ENCODE measurements at regions not wholly inside any gene's neighbourhood (a gene's known extent, or its start where the extent isn't known, plus 50 kb on each side); places are given as distances from the start of the nearest gene placed in this dataset.

DNA sequence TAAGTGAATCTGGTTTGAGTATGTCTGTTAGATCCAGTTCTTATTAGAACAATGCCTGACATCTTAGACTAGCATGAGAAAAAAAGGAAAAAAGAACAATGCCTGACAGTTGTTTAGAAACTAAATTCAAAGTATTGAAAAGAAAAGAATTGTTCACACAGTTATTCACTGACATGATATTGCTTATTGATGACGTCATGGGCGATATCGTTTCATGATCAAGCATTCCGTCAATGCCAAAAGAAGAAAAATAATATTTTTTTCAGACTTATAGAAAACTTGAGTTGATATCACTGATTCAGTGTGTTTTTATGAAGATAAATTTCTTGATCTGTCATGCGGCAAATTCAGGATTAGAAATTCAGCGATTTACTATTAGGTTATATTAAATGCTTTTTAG, 196.5 kb upstream of the AGR3 start:
- DNase-seq (ENCODE audit: extremely low spot score in 2 of 2): no peak
- Histone ChIP-seq H3K36me3 (no peaks in the 10 kb centered on the region), H3K4me1 (no peaks in the 10 kb centered on the region), H3K9me3 (no peaks in the 10 kb centered on the region), H3K4me3 (no peak overlapping the region), H3K27me3 (no peaks in the 10 kb centered on the region), H3K27ac (no peak overlapping the region)
- intact Hi-C loops (cut with DNase I): no loop called here
- TF ChIP-seq POLR2AphosphoS5 (IDR thresholded peaks at IDR 0.05; ENCODE audit: insufficient read depth in 1 of 2, low read depth in 1 of 2) (no peak), POLR2A (IDR thresholded peaks at IDR 0.05) (no peak)
- TF ChIP-seq, protein P1, sequence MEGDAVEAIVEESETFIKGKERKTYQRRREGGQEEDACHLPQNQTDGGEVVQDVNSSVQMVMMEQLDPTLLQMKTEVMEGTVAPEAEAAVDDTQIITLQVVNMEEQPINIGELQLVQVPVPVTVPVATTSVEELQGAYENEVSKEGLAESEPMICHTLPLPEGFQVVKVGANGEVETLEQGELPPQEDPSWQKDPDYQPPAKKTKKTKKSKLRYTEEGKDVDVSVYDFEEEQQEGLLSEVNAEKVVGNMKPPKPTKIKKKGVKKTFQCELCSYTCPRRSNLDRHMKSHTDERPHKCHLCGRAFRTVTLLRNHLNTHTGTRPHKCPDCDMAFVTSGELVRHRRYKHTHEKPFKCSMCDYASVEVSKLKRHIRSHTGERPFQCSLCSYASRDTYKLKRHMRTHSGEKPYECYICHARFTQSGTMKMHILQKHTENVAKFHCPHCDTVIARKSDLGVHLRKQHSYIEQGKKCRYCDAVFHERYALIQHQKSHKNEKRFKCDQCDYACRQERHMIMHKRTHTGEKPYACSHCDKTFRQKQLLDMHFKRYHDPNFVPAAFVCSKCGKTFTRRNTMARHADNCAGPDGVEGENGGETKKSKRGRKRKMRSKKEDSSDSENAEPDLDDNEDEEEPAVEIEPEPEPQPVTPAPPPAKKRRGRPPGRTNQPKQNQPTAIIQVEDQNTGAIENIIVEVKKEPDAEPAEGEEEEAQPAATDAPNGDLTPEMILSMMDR (IDR thresholded peaks at IDR 0.05): no peak

DNA sequence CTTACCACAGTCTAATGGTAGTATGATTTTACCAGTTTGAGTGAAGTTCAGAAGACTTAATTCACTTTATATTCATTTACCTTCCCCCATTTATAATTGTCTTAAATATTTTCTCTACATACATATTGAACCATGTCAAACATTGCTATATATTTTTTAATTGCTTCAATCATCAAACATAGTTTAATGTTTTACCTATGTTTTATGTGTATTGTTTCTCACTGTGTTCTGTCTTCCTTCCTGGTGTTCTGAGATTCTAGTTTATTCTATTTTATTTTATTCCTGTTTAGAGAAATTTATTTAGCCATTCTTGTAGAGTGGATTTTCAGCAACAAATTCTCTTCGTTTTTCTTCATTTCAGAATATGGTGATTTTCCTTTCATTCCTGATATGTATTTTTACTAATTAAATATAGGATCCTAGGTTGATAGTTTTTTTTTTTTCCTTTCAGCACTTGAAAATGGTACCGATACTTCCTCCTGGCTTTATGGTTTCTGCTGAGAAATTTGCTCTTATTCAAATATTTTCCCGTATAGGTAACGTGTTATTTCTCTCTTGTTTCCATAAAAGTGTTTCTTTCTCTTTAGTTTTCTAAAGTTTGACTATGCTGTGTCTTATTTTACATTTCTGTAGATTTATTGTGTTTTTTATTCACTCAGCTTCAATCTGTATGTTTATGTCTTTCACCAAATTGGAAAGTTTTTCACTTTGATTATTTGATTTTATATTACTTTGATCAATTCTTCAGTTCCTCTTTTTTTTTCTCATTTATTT, 201.8 kb upstream of the AGR3 start:
- H3K4me1 ChIP-seq: no peaks in the 10 kb centered on the region
- intact Hi-C loops (cut with DNase I): no loop called here
- no peak overlapping the region for H3K27ac ChIP-seq
- H3K27me3 ChIP-seq: no peaks in the 10 kb centered on the region
- TF ChIP-seq, protein P1 (IDR thresholded peaks at IDR 0.05): no peak
- TF ChIP-seq POLR2AphosphoS5 (IDR thresholded peaks at IDR 0.05; ENCODE audit: insufficient read depth in 1 of 2, low read depth in 1 of 2) (no peak), POLR2A (IDR thresholded peaks at IDR 0.05) (no peak)
- no peak overlapping the region for H3K4me3 ChIP-seq
- DNase-seq (ENCODE audit: extremely low spot score in 2 of 2): no peak
- H3K9me3 ChIP-seq: no peaks in the 10 kb centered on the region
- H3K36me3 ChIP-seq: no peaks in the 10 kb centered on the region

DNA sequence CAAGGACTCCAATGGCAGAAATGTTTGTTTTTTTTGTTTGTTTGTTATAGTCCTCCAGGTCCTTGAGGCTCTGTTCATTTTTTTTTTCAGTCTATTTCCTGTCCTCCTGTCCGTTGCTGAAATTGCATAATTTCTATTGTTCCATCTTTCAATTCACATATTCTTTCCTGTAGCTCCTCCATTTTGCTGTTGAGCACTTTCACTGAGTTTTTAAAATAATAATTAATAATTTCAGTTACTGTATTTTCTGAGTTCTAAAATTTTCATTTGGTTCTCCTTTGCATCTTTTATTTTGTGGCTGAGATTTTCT, 202.3 kb upstream of the AGR3 start:
- Histone ChIP-seq H3K4me1 (no peaks in the 10 kb centered on the region), H3K27me3 (no peaks in the 10 kb centered on the region), H3K36me3 (no peaks in the 10 kb centered on the region), H3K4me3 (no peak overlapping the region), H3K27ac (no peak overlapping the region), H3K9me3 (no peaks in the 10 kb centered on the region)
- no peak for DNase-seq (ENCODE audit: extremely low spot score in 2 of 2)
- TF ChIP-seq POLR2A (IDR thresholded peaks at IDR 0.05): no peak
- intact Hi-C loops (cut with DNase I): no loop called here

DNA sequence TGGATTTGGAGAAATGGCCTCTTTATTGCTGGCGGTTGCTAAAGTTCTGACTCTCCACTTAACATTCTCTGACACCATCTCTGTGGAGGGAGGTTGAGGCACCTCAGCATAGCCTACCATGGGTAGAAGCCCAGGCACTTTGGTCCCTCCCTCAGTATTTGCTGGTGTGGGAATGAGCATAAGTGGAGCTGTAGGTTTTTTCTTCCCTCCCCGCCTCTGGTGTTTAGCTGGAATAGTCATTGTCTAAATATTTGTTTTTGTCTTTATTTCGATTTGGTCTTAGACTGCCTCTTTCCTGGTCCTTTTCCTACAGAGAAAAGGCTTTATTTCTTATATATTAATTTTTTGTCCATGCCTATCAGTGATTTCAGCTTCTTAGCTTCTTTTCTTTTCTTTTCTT, 203.4 kb upstream of the AGR3 start:
- Histone ChIP-seq H3K36me3 (no peaks in the 10 kb centered on the region), H3K9me3 (no peaks in the 10 kb centered on the region), H3K4me1 (no peaks in the 10 kb centered on the region), H3K27me3 (no peaks in the 10 kb centered on the region), H3K4me3 (no peak overlapping the region), H3K27ac (no peak overlapping the region)
- no peak for TF ChIP-seq POLR2AphosphoS5 (IDR thresholded peaks at IDR 0.05; ENCODE audit: insufficient read depth in 1 of 2, low read depth in 1 of 2)
- no peak for TF ChIP-seq POLR2A (IDR thresholded peaks at IDR 0.05)
- TF ChIP-seq, protein P1 (IDR thresholded peaks at IDR 0.05): no peak
- DNase-seq (ENCODE audit: extremely low spot score in 2 of 2): no peak
- intact Hi-C loops (cut with DNase I): no loop called here

DNA sequence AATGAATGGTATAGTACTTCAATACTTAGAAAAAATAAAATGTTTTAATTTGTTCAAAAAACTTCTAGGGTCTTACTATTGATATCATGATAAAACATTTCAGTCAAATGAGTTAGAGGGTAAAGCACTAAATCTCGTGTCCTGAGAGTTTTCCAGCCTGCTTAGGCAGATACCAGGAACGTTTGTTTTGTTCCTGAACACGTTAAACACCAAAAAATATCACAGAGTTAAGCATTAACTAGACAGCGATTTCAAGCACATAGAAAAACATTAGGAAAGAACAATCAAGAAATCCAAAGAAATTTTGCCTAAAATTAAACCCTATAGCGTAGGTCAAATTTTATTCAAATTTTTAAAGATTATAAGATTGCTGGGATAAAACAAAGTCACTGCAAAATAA, 204.6 kb upstream of the AGR3 start:
- intact Hi-C loops (cut with DNase I): no loop called here
- Histone ChIP-seq H3K9me3 (no peaks in the 10 kb centered on the region), H3K27ac (no peak overlapping the region), H3K4me1 (no peaks in the 10 kb centered on the region), H3K4me3 (no peak overlapping the region), H3K27me3 (no peaks in the 10 kb centered on the region), H3K36me3 (no peaks in the 10 kb centered on the region)
- no peak for DNase-seq (ENCODE audit: extremely low spot score in 2 of 2)
- TF ChIP-seq POLR2AphosphoS5 (IDR thresholded peaks at IDR 0.05; ENCODE audit: insufficient read depth in 1 of 2, low read depth in 1 of 2): no peak
- no peak for TF ChIP-seq POLR2A (IDR thresholded peaks at IDR 0.05)
- TF ChIP-seq, protein P1 (IDR thresholded peaks at IDR 0.05): no peak

Data from vagina (tissue), 2 donors.